ENCODE measurements at regions not wholly inside any gene's neighbourhood (a gene's known extent, or its start where the extent isn't known, plus 50 kb on each side); places are given as distances from the start of the nearest gene placed in this dataset.

- TF ChIP-seq CTCF (IDR thresholded peaks at IDR 0.05) (no peak), POLR2A (IDR thresholded peaks at IDR 0.05) (no peak), POLR2AphosphoS5 (IDR thresholded peaks at IDR 0.05) (no peak), EP300 (IDR thresholded peaks at IDR 0.05) (no peak)
These were observed 602.2 kb downstream of the NYAP2 start for GRCh38 chr2:226001716-226002115.
